NCI-H748 treated with DMSO at 0.1 percent for 48 hours (cell line): ENCODE measurements at regions not wholly inside any gene's neighbourhood (a gene's known extent, or its start where the extent isn't known, plus 50 kb on each side); places are given as distances from the start of the nearest gene placed in this dataset.

Experiments used
- DNase-seq: peaks from one replicate; lab custom pipeline; 2025; lab: John Stamatoyannopoulos, UW

- no peak for DNase-seq
These were observed 454.6 kb downstream of the LMO4 start for GRCh38 chr1:87783315-87783714.

GRCh38 chr1:87785386-87785785 is 456.7 kb downstream of the LMO4 start:
- DNase-seq, result no peak

GRCh38 chr1:87786229-87786628 is 457.5 kb downstream of the LMO4 start:
- no peak for DNase-seq

GRCh38 chr1:87786861-87787545 is 458.3 kb downstream of the LMO4 start:
- no peak for DNase-seq

- no peak for DNase-seq
These were observed 458.9 kb downstream of the LMO4 start for GRCh38 chr1:87787551-87787950.

GRCh38 chr1:87790756-87791155 is 462.1 kb downstream of the LMO4 start:
- no peak for DNase-seq

- DNase-seq, result no peak
These were observed 463.5 kb downstream of the LMO4 start for GRCh38 chr1:87791931-87792740.

- DNase-seq, result no peak
These were observed 466.3 kb downstream of the LMO4 start for GRCh38 chr1:87794788-87795614.

- DNase-seq, result no peak
These were observed 467.1 kb downstream of the LMO4 start for GRCh38 chr1:87795615-87796337.

- no peak for DNase-seq
These were observed 467.8 kb downstream of the LMO4 start for GRCh38 chr1:87796471-87796901.

- DNase-seq, result no peak
These were observed 470.8 kb downstream of the LMO4 start for GRCh38 chr1:87799451-87799850.

GRCh38 chr1:87800006-87800405 is 471.3 kb downstream of the LMO4 start:
- DNase-seq, result no peak

GRCh38 chr1:87803375-87803774 is 474.7 kb downstream of the LMO4 start:
- no peak for DNase-seq

GRCh38 chr1:87804128-87804527 is 475.4 kb downstream of the LMO4 start:
- no peak for DNase-seq

- no peak for DNase-seq
These were observed 477.1 kb downstream of the LMO4 start for GRCh38 chr1:87805666-87806378.

GRCh38 chr1:87806379-87807094 is 477.9 kb downstream of the LMO4 start:
- no peak for DNase-seq

- DNase-seq, result no peak
These were observed 481.5 kb downstream of the LMO4 start for GRCh38 chr1:87810166-87810565.

GRCh38 chr1:87812871-87813577 is 484.3 kb downstream of the LMO4 start:
- DNase-seq, result no peak

GRCh38 chr1:87814573-87814972 is 485.9 kb downstream of the LMO4 start:
- DNase-seq, result no peak

GRCh38 chr1:87816646-87817045 is 488.0 kb downstream of the LMO4 start:
- DNase-seq, result no peak
